SK-N-MC (cell line): ENCODE measurements at regions not wholly inside any gene's neighbourhood (a gene's known extent, or its start where the extent isn't known, plus 50 kb on each side); places are given as distances from the start of the nearest gene placed in this dataset.

ENCODE experiments used
- EZH2 ChIP-seq: fragments of 200-600 bp; sonication (generic); IDR thresholded peaks from one replicate; pipeline ENCODE4 v1.6.1; 2017; ENCODE audit warnings: antibody characterized with exemption
- POLR2AphosphoS5 ChIP-seq: IDR thresholded peaks from 2 replicates; pipeline ENCODE4 v1.6.1; 2012; ENCODE audit warnings: mild to moderate bottlenecking, low read depth, low read length, borderline replicate concordance

DNA sequence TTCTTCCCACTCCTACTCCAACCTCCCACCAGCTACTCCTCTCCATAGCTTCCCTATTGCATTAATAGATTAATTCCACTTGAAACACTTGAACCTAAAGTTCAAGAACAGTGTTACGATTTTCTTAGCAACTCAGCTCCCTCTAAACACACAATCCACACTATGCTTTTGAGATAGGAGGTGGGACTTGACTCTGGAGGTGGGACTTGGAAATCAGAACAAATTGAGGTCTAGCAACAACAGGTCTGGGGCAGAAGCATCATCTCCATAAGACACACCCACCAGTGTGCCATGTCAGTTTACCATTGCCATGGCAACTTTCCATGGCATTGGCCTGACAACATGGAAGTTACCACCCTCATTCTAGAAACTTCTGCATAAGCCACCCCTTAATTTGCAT is 336.5 kb upstream of the ALCAM start:
- TF ChIP-seq POLR2AphosphoS5 (no peak), EZH2 (no peak)
